ENCODE measurements at regions not wholly inside any gene's neighbourhood (a gene's known extent, or its start where the extent isn't known, plus 50 kb on each side); places are given as distances from the start of the nearest gene placed in this dataset.

DNA sequence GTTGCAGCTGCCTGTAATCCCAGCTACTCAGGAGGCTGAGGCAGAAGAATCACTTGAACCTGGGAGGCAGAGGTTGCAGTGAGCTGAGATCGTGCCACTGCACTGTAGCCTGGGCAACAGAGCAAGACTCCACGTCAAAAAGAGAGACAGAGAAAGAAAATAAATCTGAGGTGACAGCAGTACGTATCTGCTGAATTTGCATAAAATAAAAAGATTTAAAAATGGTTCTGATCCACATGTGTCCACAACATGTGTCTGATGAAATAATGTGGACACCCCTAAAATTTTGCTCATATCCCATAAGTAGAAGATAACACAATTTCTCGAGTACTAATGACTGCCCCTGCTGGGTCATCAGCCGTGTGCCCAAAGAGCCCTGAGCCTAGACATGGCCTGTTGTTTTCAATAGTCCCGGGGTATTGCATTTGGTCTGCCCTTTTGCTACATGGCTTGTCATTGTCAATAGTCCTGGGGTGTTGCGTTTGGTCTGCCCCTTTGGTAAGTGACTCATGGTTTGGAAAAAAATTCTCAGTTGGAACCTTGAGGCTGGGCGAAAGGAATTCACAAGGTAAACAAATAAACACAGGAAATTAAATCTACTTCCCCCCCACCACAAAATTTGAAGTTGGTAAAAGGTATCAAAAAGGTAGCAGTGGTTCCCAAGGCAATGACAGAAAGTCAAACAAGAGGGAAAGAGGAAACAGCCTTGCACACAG is 434.6 kb upstream of the MAF start:
- H3K27ac ChIP-seq: no peak overlapping the region
- TF ChIP-seq, protein P1, sequence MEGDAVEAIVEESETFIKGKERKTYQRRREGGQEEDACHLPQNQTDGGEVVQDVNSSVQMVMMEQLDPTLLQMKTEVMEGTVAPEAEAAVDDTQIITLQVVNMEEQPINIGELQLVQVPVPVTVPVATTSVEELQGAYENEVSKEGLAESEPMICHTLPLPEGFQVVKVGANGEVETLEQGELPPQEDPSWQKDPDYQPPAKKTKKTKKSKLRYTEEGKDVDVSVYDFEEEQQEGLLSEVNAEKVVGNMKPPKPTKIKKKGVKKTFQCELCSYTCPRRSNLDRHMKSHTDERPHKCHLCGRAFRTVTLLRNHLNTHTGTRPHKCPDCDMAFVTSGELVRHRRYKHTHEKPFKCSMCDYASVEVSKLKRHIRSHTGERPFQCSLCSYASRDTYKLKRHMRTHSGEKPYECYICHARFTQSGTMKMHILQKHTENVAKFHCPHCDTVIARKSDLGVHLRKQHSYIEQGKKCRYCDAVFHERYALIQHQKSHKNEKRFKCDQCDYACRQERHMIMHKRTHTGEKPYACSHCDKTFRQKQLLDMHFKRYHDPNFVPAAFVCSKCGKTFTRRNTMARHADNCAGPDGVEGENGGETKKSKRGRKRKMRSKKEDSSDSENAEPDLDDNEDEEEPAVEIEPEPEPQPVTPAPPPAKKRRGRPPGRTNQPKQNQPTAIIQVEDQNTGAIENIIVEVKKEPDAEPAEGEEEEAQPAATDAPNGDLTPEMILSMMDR (conservative IDR thresholded peaks at IDR 0.05): no peak

DNA sequence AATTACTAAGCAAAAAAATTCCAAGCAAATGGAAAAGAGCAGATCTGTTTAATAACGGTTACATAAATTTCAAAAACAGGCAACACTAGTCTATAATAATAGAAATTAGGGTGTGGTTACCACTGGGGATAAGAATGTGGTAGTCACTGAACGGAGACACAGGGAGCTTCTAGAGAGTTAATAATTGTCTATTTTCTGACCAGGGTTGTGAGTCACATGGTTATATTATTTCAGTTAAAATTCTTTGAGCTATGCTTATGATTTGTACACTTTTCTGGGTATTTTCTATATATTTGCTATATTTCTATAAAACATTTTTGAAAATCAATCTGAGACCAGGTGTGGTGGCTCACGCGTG is 433.9 kb upstream of the MAF start:
- H3K27ac ChIP-seq: no peak overlapping the region
- TF ChIP-seq, protein P1 (conservative IDR thresholded peaks at IDR 0.05): no peak

GRCh38 chr16:80033783-80034468 is 433.4 kb upstream of the MAF start:
- TF ChIP-seq, protein P1 (conservative IDR thresholded peaks at IDR 0.05): no peak
- H3K27ac ChIP-seq: no peak overlapping the region

- no peak overlapping the region for H3K27ac ChIP-seq
- TF ChIP-seq, protein P1 (conservative IDR thresholded peaks at IDR 0.05): no peak
Observed at GRCh38 chr16:80029761-80030481, 429.4 kb upstream of the MAF start.

DNA sequence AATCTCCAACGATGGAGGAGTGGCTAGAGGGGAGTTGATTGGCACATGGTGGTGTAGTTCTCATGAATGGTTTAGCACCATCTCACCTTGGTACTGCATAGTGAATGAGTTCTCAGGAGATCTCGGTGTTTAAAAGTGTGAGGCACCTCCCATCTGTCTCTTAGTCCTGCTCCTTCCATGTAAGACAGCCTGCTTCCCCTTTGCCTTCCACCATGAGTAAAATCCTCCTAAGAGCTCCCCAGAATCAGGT is 428.8 kb upstream of the MAF start:
- H3K27ac ChIP-seq: no peak overlapping the region

DNA sequence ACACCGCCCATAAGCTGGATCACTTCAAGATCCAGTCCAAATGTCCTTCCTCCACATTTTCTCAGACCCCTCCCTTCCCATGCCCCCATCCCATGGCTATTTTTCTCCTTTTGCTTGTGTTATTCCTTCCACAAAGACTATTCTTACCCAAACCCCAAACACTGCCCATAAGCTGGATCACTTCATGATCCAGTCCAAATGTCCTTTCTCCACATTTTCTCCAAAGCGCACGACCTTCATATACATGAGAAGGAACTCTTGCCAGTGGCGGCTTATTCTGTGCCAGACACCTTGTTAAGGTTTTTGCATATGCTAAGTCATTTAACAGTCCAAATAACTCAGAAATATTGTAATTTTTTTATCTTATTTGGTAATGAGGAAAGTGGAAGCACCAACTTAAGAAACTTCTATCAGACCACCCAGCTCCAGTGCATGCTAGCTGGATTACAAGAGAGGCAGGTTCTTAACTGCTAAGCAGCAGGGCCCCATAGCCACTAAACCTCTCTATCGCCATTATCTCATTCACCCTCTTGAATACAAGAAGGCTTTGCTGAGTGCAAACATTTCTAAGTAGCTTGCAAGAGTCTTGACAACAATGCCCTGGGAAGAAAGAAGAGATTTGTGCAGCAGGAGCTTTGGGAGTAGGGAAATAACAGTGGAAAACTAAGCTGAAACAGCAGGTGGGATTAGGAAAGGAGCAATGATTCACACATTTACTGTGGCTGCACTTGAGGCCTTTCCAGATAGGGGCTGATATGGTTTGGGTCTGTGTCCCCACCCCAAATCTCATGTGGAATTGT is 428.2 kb upstream of the MAF start:
- TF ChIP-seq, protein P1 (conservative IDR thresholded peaks at IDR 0.05): no peak
- H3K27ac ChIP-seq: no peak overlapping the region

More for the DNA sequence above, 428.8 kb upstream of the MAF start:
- TF ChIP-seq, protein P1 (conservative IDR thresholded peaks at IDR 0.05): no peak
